Muscle of leg (tissue), 3 donors: ENCODE measurements at regions not wholly inside any gene's neighbourhood (a gene's known extent, or its start where the extent isn't known, plus 50 kb on each side); places are given as distances from the start of the nearest gene placed in this dataset.

ENCODE experiments used
- DNase-seq: peaks from one replicate; pipeline ENCODE4 v3.0.0; 2013
- H3K27ac ChIP-seq: one replicate; pipeline ENCODE4 v1.5.1; 2013; ENCODE audit warnings: mild to moderate bottlenecking, low read length, control low read depth
- H3K27me3 ChIP-seq: one replicate; pipeline ENCODE4 v1.6.1; 2013; ENCODE audit warnings: low read length; ENCODE audit not compliant: control insufficient read depth, insufficient read depth
- H3K36me3 ChIP-seq: one replicate; pipeline ENCODE4 v1.6.1; 2013; ENCODE audit warnings: low read length; ENCODE audit not compliant: control insufficient read depth, insufficient read depth
- H3K4me1 ChIP-seq: one replicate; pipeline ENCODE4 v1.6.1; 2013; ENCODE audit warnings: low read length; ENCODE audit not compliant: control insufficient read depth, insufficient read depth
- H3K4me3 ChIP-seq: one replicate; pipeline ENCODE4 v1.5.1; 2013; ENCODE audit warnings: low read length, control low read depth
- H3K9me3 ChIP-seq: replicated peaks from 2 replicates; pipeline ENCODE4 v1.6.1; 2013; ENCODE audit warnings: low read depth, low read length; ENCODE audit not compliant: control insufficient read depth
- WGBS: methylation state at CpG from one replicate; pipeline ENCODE4 v1.1.5; 2013; ENCODE audit warnings: missing lambda C conversion rate; ENCODE audit not compliant: insufficient coverage; 5-methylcytosine and 5-hydroxymethylcytosine counted together

- no peaks in the 10 kb centered on the region for H3K9me3 ChIP-seq
- H3K36me3 ChIP-seq, result no peaks in the 10 kb centered on the region
- no peaks in the 10 kb centered on the region for H3K4me1 ChIP-seq
- no peak overlapping the region for H3K4me3 ChIP-seq
- WGBS, result 100% methylated on average over 2 of the region's 4 CpGs
- no peaks in the 10 kb centered on the region for H3K27me3 ChIP-seq
- DNase-seq, result peak; percentile 8
- H3K27ac ChIP-seq, result no peak overlapping the region
These were observed 348.6 kb upstream of the ADGRL4 start for GRCh38 chr1:79355090-79355489.

- 40% methylated on average over 1 of the region's 4 CpGs for WGBS
- Histone ChIP-seq H3K36me3 (no peaks in the 10 kb centered on the region), H3K27me3 (no peaks in the 10 kb centered on the region), H3K9me3 (no peaks in the 10 kb centered on the region), H3K4me1 (no peaks in the 10 kb centered on the region), H3K4me3 (no peak overlapping the region), H3K27ac (no peak overlapping the region)
- DNase-seq, result peak; percentile 40
These were observed 346.7 kb upstream of the ADGRL4 start for GRCh38 chr1:79353224-79353623.

DNA sequence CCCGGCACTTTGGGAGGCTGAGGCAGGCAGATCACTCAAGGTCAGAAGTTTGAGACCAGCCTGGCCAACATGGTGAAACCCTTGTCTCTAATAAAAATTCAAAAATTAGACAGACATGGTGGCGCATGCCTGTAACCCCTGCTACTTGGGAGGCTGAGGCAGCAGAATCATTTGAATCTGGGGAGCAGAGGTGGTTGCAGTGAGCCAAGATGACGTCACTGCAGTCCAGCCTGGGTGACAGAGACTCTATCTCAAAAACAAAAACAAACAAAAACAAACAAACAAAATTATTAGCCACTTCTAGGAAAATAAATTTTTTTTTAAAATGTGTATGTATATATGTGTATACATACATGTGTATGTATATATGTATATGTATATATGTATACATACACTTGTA, 320.3 kb upstream of the ADGRL4 start:
- WGBS, result no CpG with 5 or more reads among the region's 3 CpGs
- Histone ChIP-seq H3K27ac (no peak overlapping the region), H3K36me3 (no peaks in the 10 kb centered on the region), H3K27me3 (no peaks in the 10 kb centered on the region), H3K4me3 (no peak overlapping the region), H3K4me1 (no peaks in the 10 kb centered on the region), H3K9me3 (no peaks in the 10 kb centered on the region)
- no peak for DNase-seq

GRCh38 chr1:79325705-79326104, 319.2 kb upstream of the ADGRL4 start:
- DNase-seq, result no peak
- Histone ChIP-seq H3K36me3 (no peaks in the 10 kb centered on the region), H3K4me1 (no peaks in the 10 kb centered on the region), H3K27ac (no peak overlapping the region), H3K9me3 (no peaks in the 10 kb centered on the region), H3K27me3 (no peaks in the 10 kb centered on the region), H3K4me3 (no peak overlapping the region)

DNA sequence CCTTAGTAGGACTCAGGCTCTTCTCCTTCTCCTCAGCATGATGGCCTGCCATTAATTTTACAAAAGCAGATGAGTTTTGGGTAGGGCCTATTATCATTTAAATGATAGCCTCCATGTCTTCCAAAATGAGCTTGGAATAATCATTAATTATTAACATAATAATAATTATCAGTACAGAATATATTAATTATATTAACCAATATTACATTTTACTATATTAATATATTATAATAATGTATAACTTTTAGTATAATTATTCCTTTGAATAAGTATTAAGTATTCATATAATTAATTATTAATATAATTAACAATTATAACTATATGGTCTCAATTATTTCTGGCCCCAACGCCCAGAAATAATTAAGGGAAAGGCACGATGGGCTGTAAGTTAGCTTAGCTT, 318.6 kb upstream of the ADGRL4 start:
- H3K27ac ChIP-seq, result no peak overlapping the region
- H3K27me3 ChIP-seq, result no peaks in the 10 kb centered on the region
- no peaks in the 10 kb centered on the region for H3K9me3 ChIP-seq
- no peak overlapping the region for H3K4me3 ChIP-seq
- no peaks in the 10 kb centered on the region for H3K4me1 ChIP-seq
- DNase-seq, result no peak
- H3K36me3 ChIP-seq, result no peaks in the 10 kb centered on the region
- WGBS, result no CpG with 5 or more reads among the region's 2 CpGs

- no peak overlapping the region for H3K4me3 ChIP-seq
- WGBS, result no CpG with 5 or more reads among the region's 1 CpG
- no peaks in the 10 kb centered on the region for H3K27me3 ChIP-seq
- H3K9me3 ChIP-seq, result no peaks in the 10 kb centered on the region
- peak; percentile 13 for DNase-seq
- H3K27ac ChIP-seq, result no peak overlapping the region
- no peaks in the 10 kb centered on the region for H3K4me1 ChIP-seq
- H3K36me3 ChIP-seq, result no peaks in the 10 kb centered on the region
These were observed 316.9 kb upstream of the ADGRL4 start for GRCh38 chr1:79323239-79324025.

- no CpG with 5 or more reads among the region's 5 CpGs for WGBS
- no peak overlapping the region for H3K4me3 ChIP-seq
- DNase-seq, result no peak
- H3K36me3 ChIP-seq, result no peaks in the 10 kb centered on the region
- no peak overlapping the region for H3K27ac ChIP-seq
- H3K27me3 ChIP-seq, result no peaks in the 10 kb centered on the region
- no peaks in the 10 kb centered on the region for H3K9me3 ChIP-seq
- no peaks in the 10 kb centered on the region for H3K4me1 ChIP-seq
These were observed 316.0 kb upstream of the ADGRL4 start for GRCh38 chr1:79322511-79323027.

DNA sequence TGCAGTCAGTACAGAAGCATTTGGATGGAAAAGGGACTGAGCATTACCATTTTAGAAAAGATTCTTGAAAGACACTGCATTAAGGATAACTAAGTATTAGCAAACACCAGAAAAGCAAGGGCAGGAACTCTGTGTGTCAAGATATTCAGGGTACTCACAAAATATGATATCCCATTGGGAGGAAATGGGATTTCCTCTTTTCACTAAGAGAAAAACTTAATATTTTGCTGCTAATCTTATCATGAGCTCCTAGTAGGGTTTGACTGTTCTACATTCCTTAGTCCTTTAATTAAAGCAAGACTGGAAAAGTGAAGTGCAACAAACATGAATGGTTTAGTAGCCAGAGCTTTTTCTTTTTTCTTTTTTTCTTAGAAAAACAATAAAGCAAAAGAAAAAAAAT, 305.9 kb upstream of the ADGRL4 start:
- Histone ChIP-seq H3K27ac (no peak overlapping the region), H3K27me3 (no peaks in the 10 kb centered on the region), H3K36me3 (no peaks in the 10 kb centered on the region), H3K4me3 (no peak overlapping the region), H3K4me1 (no peaks in the 10 kb centered on the region), H3K9me3 (peaks cover 2% of the 10 kb centered on the region)
- no peak for DNase-seq

DNA sequence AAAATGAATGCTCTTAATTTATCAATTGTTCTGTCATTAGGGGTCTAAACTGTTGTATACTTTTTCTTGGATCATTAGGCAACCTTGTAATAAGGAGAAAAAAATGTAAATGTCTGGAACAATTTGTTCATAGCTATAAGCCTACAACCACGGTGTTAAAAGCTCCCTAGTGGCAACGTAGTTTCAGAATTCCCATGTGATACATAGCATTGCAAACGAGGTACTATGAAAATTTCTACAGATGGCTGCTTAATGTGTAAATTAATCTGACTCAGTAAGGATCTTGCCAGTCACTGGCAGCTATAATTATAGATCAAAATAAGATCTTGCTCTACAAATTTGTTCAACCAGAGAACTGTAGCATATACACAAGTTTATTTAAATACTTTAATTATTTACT, 304.1 kb upstream of the ADGRL4 start:
- no peaks in the 10 kb centered on the region for H3K36me3 ChIP-seq
- H3K4me3 ChIP-seq, result no peak overlapping the region
- no peaks in the 10 kb centered on the region for H3K4me1 ChIP-seq
- no peak for DNase-seq
- H3K9me3 ChIP-seq, result peaks cover 2% of the 10 kb centered on the region
- no CpG with 5 or more reads among the region's 3 CpGs for WGBS
- H3K27me3 ChIP-seq, result no peaks in the 10 kb centered on the region
- H3K27ac ChIP-seq, result no peak overlapping the region

DNA sequence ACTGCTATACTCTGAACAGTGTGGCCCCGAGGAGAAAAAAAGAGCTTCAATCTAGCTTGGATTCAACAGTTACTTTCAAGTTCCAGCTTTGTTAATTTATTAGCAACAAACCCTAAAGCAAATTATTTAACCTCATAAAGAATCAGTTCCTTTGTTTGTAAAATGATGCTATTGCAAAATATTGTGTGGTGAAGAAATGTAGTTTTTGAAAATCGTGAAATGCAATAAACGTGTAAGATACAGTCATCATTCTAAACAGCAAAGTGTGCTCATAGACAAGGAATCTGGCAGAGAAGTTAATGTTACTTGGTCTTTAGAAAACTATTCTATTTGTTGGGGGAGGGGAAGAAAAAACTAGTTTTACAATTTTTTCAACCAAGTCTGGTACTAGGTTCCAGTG, 297.6 kb upstream of the ADGRL4 start:
- no peak overlapping the region for H3K27ac ChIP-seq
- no peaks in the 10 kb centered on the region for H3K9me3 ChIP-seq
- no peaks in the 10 kb centered on the region for H3K4me1 ChIP-seq
- WGBS, result no CpG with 5 or more reads among the region's 3 CpGs
- DNase-seq, result no peak
- H3K36me3 ChIP-seq, result no peaks in the 10 kb centered on the region
- no peak overlapping the region for H3K4me3 ChIP-seq
- H3K27me3 ChIP-seq, result no peaks in the 10 kb centered on the region

- H3K27ac ChIP-seq, result no peak overlapping the region
- no peak for DNase-seq
- WGBS, result no CpG with 5 or more reads among the region's 2 CpGs
- H3K27me3 ChIP-seq, result no peaks in the 10 kb centered on the region
- no peaks in the 10 kb centered on the region for H3K4me1 ChIP-seq
- no peak overlapping the region for H3K4me3 ChIP-seq
- H3K36me3 ChIP-seq, result no peaks in the 10 kb centered on the region
- no peaks in the 10 kb centered on the region for H3K9me3 ChIP-seq
These were observed 296.5 kb upstream of the ADGRL4 start for GRCh38 chr1:79303040-79303439.
